GM12891 (cell line): ENCODE measurements at regions not wholly inside any gene's neighbourhood (a gene's known extent, or its start where the extent isn't known, plus 50 kb on each side); places are given as distances from the start of the nearest gene placed in this dataset.

Experiments used
- POLR2A ChIP-seq: IDR thresholded peaks from 2 replicates; pipeline ENCODE4 v1.6.1; 2011; ENCODE audit warnings: low read depth, low read length, control low read depth
- POLR2AphosphoS5 ChIP-seq: IDR thresholded peaks from 2 replicates; pipeline ENCODE4 v1.6.1; 2011; ENCODE audit warnings: low read depth, low read length, control low read depth
- SPI1 ChIP-seq: IDR thresholded peaks from 2 replicates; pipeline ENCODE4 v1.6.1; 2011; ENCODE audit warnings: low read depth, low read length, control low read depth
- TAF1 ChIP-seq: IDR thresholded peaks from 2 replicates; pipeline ENCODE4 v1.6.1; 2011; ENCODE audit warnings: low read depth, low read length, control low read depth

DNA sequence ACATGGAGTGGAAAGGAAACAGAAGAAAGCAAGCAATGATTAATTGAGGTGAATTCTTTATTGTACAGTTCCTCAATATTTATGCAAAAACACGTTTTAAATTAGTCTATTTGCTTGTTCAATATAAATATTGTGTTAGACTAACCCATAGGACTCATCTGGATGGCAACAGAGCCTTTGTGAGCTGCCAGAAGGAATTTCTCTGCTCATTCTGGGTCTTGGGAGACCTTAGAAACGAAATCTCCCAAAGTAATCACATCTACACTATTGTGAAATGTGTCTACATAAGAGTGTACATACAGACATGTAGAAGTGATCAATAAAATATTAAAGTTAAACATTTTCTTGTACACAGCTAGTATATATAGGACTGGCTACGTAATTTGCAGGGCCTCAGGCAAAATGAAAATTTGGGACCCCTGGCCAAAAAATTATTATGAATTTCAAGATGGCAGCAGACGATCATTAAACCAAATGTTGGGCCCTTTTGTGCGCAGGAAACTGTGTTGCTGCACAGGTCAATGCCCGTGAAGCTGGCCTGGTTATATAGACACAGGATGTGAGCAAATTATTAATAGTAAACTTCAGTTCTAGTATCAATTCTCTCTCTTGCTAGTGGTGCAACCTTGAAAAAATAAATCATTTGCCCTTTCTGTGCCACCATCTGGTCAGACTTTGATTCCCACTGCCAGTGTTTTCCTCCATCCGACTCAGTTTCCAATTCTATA is 83.3 kb downstream of the MINAR1 start:
- no peak for TF ChIP-seq POLR2AphosphoS5
- TF ChIP-seq POLR2A, result no peak
- no peak for TF ChIP-seq SPI1
- TF ChIP-seq TAF1, result no peak
